ENCODE measurements at regions not wholly inside any gene's neighbourhood (a gene's known extent, or its start where the extent isn't known, plus 50 kb on each side); places are given as distances from the start of the nearest gene placed in this dataset.
"Not testable (repeated sequence)": the region's sequence is repeated elsewhere in the genome, so short reads cannot be mapped to it uniquely, and the experiment has no call there.

DNA sequence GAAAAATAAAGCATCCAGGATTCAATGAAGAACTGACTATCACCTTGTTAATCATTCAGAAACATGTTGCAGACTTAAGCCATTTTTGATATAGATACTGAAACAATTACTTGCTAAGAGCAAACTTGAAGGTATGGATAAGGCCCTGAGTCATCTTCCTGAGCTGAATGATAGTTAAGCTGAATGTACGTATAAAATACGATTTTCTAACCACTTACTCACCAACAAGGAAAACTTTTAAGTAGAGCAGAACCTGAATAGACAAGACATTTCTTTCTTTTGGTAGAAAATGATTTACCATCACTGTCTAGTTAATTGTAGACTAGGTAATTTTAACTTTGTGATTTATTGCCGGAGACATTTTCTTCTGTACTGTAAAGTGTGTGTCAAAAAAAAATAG is 261.2 kb downstream of the RTP5 start:
- TF ChIP-seq GLIS3 (CRISPR knock-in tag; IDR thresholded peaks at IDR 0.05); ZFP30 (CRISPR knock-in tag; IDR thresholded peaks at IDR 0.05); OSR1 (CRISPR knock-in tag; IDR thresholded peaks at IDR 0.05); ISL1 (CRISPR knock-in tag; IDR thresholded peaks at IDR 0.05); ESRRG (CRISPR knock-in tag; IDR thresholded peaks at IDR 0.05); ZFP3 (CRISPR knock-in tag; IDR thresholded peaks at IDR 0.05); PPARA (CRISPR knock-in tag; IDR thresholded peaks at IDR 0.05; ENCODE audit: borderline replicate concordance): not testable (repeated sequence)

Measured in SK-N-SH treated with all-trans-retinoic acid at 6 μM for 48 hours (cell line).